Endothelial cell of umbilical vein (primary cell): ENCODE measurements at regions not wholly inside any gene's neighbourhood (a gene's known extent, or its start where the extent isn't known, plus 50 kb on each side); places are given as distances from the start of the nearest gene placed in this dataset.

ENCODE experiments used
- GATA2 ChIP-seq: IDR thresholded peaks from 2 replicates; pipeline ENCODE4 v1.7.0; 2011; ENCODE audit warnings: low read depth, mild to moderate bottlenecking, moderate library complexity, mixed read lengths, low read length; ENCODE audit not compliant: insufficient read length, insufficient read depth
- POLR2A ChIP-seq: IDR thresholded peaks from 2 replicates; pipeline ENCODE4 v1.6.1; 2012; ENCODE audit warnings: low read depth, mild to moderate bottlenecking, control low read depth, low read length
- POLR2AphosphoS5 ChIP-seq: IDR thresholded peaks from 2 replicates; pipeline ENCODE4 v1.6.1; 2012; ENCODE audit warnings: low read depth, mild to moderate bottlenecking, control low read depth, low read length, moderate library complexity; ENCODE audit not compliant: insufficient read depth
- TF ChIP-seq, protein P1 (sequence below), 2 donors: IDR thresholded peaks; 1 replicate in 1 of 2; 2 replicates in 1 of 2; pipeline ENCODE4 v1.5.1; 2011; ENCODE audit warnings: low read length in 2 of 2, mild to moderate bottlenecking in 2 of 2, moderate library complexity in 2 of 2, control low read depth in 1 of 2, inconsistent platforms in 1 of 2, low read depth in 1 of 2; ENCODE audit not compliant: insufficient read depth in 1 of 2; ENCODE audit errors: extremely low read depth in 1 of 2
- TF ChIP-seq, protein P2 (sequence below): IDR thresholded peaks from 2 replicates; pipeline ENCODE4 v1.6.1; 2011; ENCODE audit not compliant: insufficient read depth, insufficient read length

DNA sequence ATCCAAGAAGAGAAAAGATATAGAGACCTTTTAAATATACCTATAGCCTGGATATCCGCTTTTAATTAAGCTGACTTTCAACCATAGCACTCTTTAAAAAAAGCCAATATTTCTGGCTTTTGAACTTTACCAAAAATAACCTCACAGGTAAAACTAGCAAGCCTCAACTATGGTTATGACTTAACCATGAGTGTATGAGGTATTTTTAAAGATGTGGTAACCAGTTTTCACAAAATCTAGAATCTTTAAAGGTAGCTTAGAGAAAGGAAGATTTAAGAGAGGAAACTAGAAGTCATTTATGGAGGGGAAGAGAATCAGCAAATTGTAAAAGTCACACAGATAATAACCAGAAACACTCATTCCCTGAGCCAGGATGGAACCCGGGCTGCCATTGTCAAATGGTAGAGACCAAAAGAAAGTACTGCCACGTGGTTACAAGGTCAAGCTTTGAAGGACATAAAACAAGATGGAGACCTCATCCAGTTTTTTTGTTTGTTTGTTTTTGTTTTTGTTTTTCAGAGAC lies 288.4 kb upstream of the RGS18 start:
- TF ChIP-seq POLR2AphosphoS5 (no peak), POLR2A (no peak), GATA2 (no peak)
- TF ChIP-seq, protein P1, sequence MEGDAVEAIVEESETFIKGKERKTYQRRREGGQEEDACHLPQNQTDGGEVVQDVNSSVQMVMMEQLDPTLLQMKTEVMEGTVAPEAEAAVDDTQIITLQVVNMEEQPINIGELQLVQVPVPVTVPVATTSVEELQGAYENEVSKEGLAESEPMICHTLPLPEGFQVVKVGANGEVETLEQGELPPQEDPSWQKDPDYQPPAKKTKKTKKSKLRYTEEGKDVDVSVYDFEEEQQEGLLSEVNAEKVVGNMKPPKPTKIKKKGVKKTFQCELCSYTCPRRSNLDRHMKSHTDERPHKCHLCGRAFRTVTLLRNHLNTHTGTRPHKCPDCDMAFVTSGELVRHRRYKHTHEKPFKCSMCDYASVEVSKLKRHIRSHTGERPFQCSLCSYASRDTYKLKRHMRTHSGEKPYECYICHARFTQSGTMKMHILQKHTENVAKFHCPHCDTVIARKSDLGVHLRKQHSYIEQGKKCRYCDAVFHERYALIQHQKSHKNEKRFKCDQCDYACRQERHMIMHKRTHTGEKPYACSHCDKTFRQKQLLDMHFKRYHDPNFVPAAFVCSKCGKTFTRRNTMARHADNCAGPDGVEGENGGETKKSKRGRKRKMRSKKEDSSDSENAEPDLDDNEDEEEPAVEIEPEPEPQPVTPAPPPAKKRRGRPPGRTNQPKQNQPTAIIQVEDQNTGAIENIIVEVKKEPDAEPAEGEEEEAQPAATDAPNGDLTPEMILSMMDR (IDR thresholded peaks at IDR 0.05; ENCODE audit: extremely low read depth in 1 of 2, insufficient read depth in 1 of 2, low read depth in 1 of 2, low read length in 2 of 2): no peak
- TF ChIP-seq, protein P2, sequence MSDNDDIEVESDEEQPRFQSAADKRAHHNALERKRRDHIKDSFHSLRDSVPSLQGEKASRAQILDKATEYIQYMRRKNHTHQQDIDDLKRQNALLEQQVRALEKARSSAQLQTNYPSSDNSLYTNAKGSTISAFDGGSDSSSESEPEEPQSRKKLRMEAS: no peak
